GM19395 (cell line): ENCODE measurements at regions not wholly inside any gene's neighbourhood (a gene's known extent, or its start where the extent isn't known, plus 50 kb on each side); places are given as distances from the start of the nearest gene placed in this dataset.

ENCODE experiments used
- ATAC-seq: cut with Tn5 transposase; IDR thresholded peaks from one replicate; pipeline ENCODE4 v1.9.1; 2021; ENCODE audit warnings: mild to moderate bottlenecking, moderate library complexity; ENCODE audit not compliant: unreplicated experiment

DNA sequence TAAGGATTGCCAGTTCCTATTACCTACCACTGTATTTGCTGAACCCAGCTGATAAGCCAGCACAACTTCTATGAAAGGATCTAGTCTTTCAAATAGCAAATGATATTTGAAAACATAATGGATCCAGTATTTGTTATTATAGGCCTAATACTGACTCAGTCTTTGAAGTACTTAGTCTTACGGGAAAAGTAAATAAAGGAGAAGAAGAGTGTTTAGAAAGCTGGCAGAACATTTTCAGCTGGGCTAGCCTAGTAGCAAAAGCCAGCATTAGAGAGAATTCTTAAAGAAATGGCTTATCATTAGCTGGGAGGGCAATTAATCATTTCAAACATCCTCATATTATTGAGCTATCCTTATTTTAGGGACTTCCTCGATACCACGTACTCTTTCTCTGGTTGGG, 101.4 kb upstream of the GOLIM4 start:
- ATAC-seq = no peak

DNA sequence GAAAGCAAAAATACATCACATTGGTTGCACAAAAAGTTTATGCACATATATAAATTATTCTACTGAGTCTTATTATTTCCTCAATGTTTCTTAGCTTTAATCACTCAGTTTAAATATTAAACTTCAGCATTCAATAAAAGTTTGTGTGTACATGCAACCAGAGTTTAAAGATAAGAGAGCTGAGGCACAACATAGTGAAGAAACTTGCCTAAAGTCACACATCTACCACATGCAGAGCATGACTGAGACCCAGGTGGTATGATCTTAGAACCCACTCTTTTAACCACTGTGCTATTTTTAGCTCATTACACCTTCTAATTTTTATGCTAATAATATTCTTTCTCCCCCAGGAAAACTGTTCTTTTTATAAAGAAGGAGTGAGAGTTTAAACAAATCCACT, 96.1 kb upstream of the GOLIM4 start:
- ATAC-seq = no peak

DNA sequence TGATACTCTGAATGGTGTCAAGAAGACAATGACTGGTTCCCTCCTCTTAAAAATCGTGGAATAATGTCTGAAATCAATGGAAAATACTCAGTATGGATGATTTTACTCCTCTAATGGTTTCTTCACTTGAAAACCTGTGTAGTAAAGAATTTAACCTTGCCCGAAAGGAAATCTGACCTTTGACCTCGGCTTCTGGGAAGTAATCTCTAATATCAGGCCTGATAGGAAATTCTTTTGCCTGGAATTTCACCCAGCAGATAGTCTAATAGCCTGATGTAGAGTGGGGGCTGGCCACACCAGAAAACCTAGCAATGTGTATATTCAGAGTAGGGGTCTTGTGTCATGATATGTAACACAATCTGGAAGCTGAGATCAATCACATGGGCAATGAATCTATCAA, 91.5 kb upstream of the GOLIM4 start:
- ATAC-seq = no peak

DNA sequence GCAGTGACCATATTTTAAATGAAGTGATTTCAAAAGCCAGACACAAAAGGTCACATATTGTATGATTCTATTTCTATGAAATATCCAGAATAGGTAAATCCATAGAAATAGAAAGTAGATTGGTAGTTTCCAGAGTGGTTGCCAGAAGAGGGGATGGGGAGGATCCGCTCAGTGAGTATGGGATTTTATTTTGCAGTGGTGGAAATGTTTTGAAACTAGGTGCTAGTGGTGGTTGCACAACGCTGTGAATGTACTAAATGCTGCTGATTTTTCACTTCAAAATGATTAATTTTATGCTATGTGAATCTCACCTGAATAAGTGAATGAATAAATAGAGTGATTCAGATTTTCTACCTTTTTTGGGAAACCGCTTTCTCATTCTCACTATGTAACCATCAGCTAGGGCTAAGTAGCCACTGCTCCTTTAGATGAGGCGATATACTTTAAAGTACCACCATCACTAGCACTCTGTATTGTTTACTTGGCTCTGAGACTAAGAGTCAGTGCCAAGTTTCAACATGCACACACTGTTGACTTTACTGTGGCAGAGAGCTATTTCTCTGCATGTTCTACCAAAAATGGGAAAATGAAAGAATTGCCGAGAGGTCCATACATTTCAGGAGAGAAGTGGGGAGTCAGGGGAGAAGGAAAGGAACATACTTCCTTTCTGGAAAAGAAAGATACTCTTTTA, 90.7 kb upstream of the GOLIM4 start:
- ATAC-seq = no peak

DNA sequence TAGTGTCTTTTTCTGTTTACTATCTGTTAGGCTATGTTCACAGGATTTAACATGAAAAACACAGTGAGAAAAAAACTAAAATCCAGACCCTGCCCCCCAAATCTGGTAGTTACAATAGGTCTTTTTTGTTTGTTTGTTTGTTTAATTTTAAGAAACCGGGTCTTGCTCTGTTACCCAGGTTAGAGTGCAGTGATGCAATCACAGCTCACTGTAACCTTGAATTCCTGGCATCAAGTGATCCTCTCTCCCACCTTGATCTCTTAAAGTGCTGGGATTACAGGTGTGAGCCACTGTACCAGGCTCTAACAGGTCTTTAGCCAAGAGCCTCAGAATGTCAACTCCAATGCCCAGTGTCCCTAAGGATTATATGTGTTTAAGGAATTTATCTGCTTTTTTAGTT, 88.0 kb upstream of the GOLIM4 start:
- no peak for ATAC-seq

DNA sequence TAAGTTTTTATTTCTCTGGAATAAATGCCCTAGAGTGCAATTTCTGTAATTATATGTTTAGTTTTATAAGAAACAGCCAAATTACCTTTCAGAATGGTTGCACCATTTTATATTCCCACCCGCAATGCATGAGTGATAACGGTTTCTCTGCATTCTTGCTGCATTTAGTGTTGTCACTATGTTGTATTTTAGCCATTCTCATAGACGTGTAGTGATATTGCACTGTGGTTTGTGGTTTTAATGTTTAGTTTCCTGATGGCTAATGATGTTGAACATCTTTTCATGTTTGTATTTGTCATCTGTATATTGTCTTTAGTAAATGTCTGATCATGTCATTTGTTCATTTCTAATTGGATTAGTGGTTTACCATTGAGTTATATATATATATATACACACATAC, 73.0 kb upstream of the GOLIM4 start:
- ATAC-seq = no peak

DNA sequence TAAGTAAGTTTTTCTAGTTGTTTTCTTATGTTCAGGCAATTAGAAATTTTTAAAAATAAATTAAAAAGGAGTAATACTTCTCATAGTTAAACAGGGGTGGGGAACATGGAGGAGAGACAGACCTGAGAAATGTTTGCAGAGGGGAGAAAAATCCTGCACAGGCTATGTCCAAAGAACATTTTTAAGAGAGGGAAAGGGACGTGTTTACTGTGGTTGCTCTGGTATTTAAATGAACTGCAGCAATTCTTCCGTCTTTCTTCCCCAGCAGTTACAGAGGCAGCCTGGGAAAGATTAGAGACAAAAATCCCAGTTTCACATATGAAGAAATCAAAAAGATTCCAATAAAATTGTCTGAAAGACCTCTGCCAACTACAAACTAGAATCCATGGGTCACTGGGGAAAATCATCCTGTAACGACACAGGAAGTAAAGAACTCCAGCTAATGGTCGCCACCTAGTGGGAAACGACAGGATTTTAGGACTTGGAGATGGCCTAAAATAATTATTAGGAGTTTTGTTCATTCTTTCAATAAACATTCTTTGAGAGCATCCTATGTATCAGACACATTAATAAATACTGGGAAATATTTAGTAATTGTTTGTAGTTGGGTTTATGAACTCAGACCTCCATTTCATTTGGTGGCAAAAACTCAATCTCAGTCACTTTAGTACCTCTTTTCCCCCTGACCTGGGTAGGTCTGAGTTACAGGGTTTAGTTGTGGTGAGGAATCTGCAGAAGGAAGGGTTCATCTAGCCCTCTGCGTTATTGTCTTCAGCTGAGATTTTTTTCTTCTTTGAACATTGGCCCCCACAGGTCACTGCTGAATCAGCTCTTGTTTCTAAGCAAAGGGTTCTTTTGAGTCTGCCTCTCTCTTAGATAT, 69.9 kb upstream of the GOLIM4 start:
- peak; percentile 93 for ATAC-seq

DNA sequence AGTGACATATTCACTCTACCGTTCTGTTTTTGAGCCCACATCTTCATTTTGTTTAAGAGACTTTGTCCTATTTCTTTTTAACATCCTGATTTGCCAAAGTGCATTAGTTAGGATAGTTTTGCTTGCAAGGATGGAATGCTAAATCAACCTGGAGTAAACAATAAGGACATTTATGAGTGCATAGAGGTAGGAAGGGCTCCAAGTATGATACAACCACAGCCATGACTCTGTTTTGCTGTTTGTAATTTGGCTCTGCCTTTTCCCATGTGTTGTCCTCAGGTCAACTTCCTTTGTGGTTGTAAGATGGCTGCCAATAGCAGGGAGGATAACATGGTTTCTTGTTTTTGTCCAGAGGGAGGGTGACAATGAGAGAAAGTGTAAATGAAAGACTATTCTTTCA, 66.4 kb upstream of the GOLIM4 start:
- no peak for ATAC-seq

DNA sequence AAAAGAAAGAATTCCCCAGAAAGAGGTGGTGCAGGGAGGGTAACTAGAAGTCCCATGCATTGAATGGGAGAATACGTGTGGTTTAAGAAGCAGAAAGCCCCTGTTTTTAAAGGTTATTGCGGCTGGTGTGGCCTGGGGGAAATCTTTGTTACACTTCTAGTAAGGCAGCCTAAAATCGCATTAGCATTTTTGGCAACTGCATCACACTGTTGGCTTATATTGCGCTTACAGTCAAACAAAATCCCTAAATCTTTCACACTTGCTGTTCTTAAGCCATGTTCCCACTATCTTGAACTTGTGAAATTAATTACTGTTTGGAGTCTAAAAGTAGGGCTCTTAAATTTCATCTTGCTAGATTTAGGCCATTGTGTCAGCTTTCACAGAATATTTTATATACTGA, 66.0 kb upstream of the GOLIM4 start:
- no peak for ATAC-seq

DNA sequence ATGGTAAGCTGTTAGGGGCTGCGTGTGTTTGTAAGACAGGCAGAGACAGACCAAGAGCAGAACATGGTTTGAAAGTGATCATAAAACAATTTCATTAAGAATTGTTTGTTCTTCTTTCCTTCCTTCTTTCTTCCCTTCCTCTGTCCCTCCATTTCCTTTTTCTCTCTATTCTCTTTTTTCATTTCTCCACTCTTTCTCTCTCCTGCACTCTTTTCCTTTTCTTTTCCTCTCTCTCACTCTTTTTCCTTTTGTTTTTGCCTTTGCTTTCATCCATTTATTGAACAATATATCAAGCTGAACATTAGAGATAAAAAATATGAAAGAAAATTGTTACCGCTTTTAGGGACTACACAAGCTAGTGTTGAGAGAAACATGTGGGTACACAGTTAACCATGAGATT, 62.2 kb upstream of the GOLIM4 start:
- ATAC-seq = no peak

DNA sequence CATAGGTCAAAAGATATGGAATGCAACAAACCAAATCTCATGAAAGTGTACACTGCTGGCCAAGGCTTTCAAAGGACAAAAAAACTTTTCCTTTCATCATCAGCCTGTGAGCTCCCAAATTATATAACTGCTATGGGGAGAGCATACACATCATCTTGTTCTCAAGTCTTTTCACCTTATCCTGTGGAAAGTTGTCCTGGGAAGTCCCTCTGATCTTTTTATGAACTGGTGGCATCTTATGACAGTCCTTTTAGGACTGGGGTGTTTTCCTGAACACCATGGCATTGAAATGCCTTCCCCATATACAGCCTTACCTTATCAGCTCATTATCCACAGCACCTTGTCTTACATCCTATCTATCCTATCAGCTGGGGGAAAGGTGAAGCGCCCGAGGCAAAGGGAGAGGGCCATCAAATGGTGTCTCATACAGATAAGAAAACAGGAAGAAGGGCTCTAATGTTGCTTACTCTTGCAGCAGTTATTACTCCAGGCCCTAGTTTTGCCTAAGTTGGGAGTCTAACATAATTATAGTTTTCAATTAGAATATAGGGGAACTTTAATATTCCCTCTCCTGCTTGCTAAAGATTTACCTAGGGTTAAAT, 61.5 kb upstream of the GOLIM4 start:
- no peak for ATAC-seq

DNA sequence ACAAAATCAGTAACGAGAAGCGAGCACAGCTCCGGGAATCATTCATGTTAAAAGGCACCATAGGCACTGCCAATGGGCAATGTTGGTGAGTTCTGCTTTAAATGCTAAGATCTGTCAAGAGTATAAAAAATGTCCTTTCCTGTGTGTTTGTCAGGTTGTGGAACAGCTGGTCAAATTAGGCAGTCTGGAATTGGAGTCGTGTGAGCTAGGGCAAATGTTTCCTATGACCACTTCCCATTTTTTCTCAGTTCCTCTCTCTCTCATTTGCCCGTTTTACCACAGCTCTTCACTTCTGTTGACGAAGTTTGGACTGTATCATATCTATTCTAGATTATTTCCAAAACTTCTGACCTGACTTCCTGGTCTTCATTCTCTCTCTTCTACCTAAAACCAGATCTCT, 60.8 kb upstream of the GOLIM4 start:
- no peak for ATAC-seq

DNA sequence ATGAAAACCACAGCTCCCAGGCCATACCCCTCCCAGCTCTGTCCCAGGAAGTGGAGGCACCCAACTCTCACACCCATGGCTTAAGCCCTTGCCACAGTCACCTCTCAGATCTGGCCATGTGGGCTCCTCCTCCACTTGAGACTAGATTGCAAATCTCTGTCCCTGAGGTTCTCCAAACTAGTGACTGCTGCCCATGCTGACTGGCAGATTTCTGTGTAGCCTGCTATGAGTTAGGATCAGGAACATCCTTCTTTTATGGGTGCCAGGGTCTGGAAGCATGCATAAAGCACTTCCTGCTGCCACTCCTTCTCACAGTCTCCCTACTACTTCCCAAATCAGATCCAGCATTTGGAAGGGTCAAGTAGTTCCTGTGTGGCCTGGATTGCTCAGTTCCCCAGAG, 59.6 kb upstream of the GOLIM4 start:
- ATAC-seq = no peak

DNA sequence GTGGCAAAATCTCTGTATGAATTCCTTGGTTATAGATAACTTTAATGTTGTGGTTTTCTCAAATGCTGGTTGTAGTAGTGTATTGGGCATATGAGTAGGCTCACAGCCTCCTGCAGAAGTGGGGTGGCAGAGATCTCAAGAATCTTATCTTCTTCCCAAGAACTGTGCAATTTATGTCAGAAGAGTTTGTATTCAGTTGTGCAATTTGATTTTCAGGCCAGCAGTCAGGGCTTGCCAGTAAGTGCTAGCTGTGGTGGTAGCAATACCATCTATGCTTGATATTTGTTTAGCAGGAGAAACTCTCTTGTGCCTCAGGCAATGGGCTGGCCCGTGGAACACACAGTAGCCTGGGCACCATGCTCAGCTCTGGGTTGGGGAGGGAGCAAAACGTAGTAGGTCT, 58.4 kb upstream of the GOLIM4 start:
- ATAC-seq = no peak

DNA sequence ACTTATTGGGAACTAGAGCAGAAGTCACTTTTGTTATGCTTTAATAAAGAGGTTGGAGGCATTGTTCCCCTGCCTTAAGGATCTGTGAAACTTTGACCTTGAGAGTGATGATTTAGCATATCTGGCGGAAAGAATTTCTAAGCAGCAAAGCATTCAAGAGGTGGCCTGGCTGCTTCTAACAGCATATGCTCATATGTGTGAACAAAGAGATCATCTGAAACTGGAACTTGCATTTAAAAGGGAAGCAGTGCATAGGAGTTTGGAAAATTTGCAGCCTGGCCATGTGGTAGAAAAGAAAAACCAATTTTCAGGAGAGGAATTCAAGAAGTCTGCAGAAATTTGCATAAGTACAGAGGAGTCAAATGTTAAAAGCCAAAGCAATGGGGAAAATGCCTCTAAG, 56.4 kb upstream of the GOLIM4 start:
- no peak for ATAC-seq
